ENCODE measurements at regions not wholly inside any gene's neighbourhood (a gene's known extent, or its start where the extent isn't known, plus 50 kb on each side); places are given as distances from the start of the nearest gene placed in this dataset.

DNA sequence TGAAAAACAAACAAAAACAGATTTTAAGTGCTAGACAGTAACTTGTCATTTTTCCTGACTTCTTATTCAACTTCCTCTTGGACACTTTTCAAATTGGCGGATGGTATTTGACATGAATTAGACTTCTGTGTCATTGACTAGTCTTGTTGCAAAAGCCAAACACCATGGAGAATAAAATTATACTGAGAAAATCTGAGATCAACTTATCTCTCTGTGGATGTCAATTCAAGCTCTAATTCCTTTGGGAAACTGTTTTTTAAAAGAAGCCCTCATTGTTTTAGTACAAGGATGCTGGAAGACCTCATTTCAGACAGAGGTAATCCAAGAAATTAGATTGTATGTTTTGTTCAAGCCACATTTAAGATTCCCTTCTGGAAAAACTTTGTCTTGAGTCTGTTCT is 831.0 kb downstream of the SEMA5A start:
- ATAC-seq, result no peak
- POLR2A ChIA-PET, result interaction anchor here (0.6 kb wide), 1 partner anchor 224 kb away, joined by 4 read pairs; no protein-coding TSS in a partner anchor
- CTCF ChIA-PET, result no interaction called here
- no peaks in the 10 kb centered on the region for H3K4me1 Mint-ChIP-seq
- peaks cover 9% of the 10 kb centered on the region for H3K9me3 Mint-ChIP-seq
- no peaks in the 10 kb centered on the region for H3K27me3 Mint-ChIP-seq (ENCODE audit: low read depth)
- H3K27ac Mint-ChIP-seq, result no peak overlapping the region
- no peak for DNase-seq (ENCODE audit: low spot score)
- no peak for TF ChIP-seq ZNF219 (CRISPR knock-in tag; IDR thresholded peaks at IDR 0.05; ENCODE audit: borderline replicate concordance)
- TF ChIP-seq, protein P1, sequence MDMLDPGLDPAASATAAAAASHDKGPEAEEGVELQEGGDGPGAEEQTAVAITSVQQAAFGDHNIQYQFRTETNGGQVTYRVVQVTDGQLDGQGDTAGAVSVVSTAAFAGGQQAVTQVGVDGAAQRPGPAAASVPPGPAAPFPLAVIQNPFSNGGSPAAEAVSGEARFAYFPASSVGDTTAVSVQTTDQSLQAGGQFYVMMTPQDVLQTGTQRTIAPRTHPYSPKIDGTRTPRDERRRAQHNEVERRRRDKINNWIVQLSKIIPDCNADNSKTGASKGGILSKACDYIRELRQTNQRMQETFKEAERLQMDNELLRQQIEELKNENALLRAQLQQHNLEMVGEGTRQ (CRISPR knock-in tag; IDR thresholded peaks at IDR 0.05), result no peak
- TF ChIP-seq ZNF416 (CRISPR knock-in tag; IDR thresholded peaks at IDR 0.05), result no peak
- TF ChIP-seq, protein P2, sequence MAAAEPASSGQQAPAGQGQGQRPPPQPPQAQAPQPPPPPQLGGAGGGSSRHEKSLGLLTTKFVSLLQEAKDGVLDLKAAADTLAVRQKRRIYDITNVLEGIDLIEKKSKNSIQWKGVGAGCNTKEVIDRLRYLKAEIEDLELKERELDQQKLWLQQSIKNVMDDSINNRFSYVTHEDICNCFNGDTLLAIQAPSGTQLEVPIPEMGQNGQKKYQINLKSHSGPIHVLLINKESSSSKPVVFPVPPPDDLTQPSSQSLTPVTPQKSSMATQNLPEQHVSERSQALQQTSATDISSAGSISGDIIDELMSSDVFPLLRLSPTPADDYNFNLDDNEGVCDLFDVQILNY (CRISPR knock-in tag; IDR thresholded peaks at IDR 0.05), result no peak
- TF ChIP-seq, protein P3, sequence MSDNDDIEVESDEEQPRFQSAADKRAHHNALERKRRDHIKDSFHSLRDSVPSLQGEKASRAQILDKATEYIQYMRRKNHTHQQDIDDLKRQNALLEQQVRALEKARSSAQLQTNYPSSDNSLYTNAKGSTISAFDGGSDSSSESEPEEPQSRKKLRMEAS (CRISPR knock-in tag; IDR thresholded peaks at IDR 0.05), result no peak
- TF ChIP-seq CBFB (CRISPR knock-in tag; IDR thresholded peaks at IDR 0.05; ENCODE audit: low read depth), result no peak
- TF ChIP-seq, protein P4, sequence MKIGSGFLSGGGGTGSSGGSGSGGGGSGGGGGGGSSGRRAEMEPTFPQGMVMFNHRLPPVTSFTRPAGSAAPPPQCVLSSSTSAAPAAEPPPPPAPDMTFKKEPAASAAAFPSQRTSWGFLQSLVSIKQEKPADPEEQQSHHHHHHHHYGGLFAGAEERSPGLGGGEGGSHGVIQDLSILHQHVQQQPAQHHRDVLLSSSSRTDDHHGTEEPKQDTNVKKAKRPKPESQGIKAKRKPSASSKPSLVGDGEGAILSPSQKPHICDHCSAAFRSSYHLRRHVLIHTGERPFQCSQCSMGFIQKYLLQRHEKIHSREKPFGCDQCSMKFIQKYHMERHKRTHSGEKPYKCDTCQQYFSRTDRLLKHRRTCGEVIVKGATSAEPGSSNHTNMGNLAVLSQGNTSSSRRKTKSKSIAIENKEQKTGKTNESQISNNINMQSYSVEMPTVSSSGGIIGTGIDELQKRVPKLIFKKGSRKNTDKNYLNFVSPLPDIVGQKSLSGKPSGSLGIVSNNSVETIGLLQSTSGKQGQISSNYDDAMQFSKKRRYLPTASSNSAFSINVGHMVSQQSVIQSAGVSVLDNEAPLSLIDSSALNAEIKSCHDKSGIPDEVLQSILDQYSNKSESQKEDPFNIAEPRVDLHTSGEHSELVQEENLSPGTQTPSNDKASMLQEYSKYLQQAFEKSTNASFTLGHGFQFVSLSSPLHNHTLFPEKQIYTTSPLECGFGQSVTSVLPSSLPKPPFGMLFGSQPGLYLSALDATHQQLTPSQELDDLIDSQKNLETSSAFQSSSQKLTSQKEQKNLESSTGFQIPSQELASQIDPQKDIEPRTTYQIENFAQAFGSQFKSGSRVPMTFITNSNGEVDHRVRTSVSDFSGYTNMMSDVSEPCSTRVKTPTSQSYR (CRISPR knock-in tag; IDR thresholded peaks at IDR 0.05), result no peak
- H3K4me3 Mint-ChIP-seq, result no peak overlapping the region
- no peaks in the 10 kb centered on the region for H3K36me3 Mint-ChIP-seq

DNA sequence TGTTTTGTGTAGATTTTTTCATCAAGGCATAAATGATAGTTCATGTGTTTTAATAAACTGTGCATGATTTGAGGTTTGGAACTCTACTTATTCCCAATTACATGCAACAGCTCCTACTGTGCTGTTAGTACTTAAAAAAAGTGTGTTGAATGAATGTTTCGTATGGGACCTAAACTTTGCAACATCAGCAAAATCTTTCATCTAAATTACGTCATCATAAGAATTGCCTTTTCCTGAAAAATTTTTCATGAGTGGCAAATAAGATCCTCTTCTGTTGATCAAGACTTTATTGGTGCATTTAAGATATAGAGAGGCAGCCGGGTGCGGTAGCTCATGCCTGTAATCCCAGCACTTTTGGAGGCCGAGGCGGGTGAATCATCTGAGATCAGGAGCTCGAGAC is 826.1 kb downstream of the SEMA5A start:
- no peaks in the 10 kb centered on the region for H3K27me3 Mint-ChIP-seq (ENCODE audit: low read depth)
- ChIA-PET POLR2A (no interaction called here), CTCF (interaction anchor here (0.7 to 1.5 kb wide), 2 partner anchors 121 to 228 kb away, joined by 3 read pairs; no protein-coding TSS in a partner anchor)
- no peak for DNase-seq (ENCODE audit: low spot score)
- ATAC-seq, result no peak
- 0 out of 2 replicates have a peak, but pooled peaks cover 3% of the 10 kb centered on the region for H3K9me3 Mint-ChIP-seq
- H3K36me3 Mint-ChIP-seq, result no peaks in the 10 kb centered on the region
- no peak overlapping the region for H3K27ac Mint-ChIP-seq
- no peaks in the 10 kb centered on the region for H3K4me1 Mint-ChIP-seq
- TF ChIP-seq ZNF317 (CRISPR knock-in tag; IDR thresholded peaks at IDR 0.05; ENCODE audit: borderline replicate concordance, low read depth), result no peak
- TF ChIP-seq, protein P5, sequence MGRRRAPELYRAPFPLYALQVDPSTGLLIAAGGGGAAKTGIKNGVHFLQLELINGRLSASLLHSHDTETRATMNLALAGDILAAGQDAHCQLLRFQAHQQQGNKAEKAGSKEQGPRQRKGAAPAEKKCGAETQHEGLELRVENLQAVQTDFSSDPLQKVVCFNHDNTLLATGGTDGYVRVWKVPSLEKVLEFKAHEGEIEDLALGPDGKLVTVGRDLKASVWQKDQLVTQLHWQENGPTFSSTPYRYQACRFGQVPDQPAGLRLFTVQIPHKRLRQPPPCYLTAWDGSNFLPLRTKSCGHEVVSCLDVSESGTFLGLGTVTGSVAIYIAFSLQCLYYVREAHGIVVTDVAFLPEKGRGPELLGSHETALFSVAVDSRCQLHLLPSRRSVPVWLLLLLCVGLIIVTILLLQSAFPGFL (CRISPR knock-in tag; IDR thresholded peaks at IDR 0.05; ENCODE audit: borderline replicate concordance), result no peak
- TF ChIP-seq, protein P6, sequence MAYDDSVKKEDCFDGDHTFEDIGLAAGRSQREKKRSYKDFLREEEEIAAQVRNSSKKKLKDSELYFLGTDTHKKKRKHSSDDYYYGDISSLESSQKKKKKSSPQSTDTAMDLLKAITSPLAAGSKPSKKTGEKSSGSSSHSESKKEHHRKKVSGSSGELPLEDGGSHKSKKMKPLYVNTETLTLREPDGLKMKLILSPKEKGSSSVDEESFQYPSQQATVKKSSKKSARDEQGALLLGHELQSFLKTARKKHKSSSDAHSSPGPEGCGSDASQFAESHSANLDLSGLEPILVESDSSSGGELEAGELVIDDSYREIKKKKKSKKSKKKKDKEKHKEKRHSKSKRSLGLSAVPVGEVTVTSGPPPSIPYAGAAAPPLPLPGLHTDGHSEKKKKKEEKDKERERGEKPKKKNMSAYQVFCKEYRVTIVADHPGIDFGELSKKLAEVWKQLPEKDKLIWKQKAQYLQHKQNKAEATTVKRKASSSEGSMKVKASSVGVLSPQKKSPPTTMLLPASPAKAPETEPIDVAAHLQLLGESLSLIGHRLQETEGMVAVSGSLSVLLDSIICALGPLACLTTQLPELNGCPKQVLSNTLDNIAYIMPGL (CRISPR knock-in tag; IDR thresholded peaks at IDR 0.05), result no peak
- TF ChIP-seq, protein P7, sequence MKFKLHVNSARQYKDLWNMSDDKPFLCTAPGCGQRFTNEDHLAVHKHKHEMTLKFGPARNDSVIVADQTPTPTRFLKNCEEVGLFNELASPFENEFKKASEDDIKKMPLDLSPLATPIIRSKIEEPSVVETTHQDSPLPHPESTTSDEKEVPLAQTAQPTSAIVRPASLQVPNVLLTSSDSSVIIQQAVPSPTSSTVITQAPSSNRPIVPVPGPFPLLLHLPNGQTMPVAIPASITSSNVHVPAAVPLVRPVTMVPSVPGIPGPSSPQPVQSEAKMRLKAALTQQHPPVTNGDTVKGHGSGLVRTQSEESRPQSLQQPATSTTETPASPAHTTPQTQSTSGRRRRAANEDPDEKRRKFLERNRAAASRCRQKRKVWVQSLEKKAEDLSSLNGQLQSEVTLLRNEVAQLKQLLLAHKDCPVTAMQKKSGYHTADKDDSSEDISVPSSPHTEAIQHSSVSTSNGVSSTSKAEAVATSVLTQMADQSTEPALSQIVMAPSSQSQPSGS (CRISPR knock-in tag; IDR thresholded peaks at IDR 0.05; ENCODE audit: borderline replicate concordance, low read depth), result no peak
- TF ChIP-seq NFATC4 (CRISPR knock-in tag; IDR thresholded peaks at IDR 0.05), result no peak
- TF ChIP-seq ZNF396 (CRISPR knock-in tag; IDR thresholded peaks at IDR 0.05; ENCODE audit: borderline replicate concordance), result no peak
- TF ChIP-seq, protein P3 (CRISPR knock-in tag; IDR thresholded peaks at IDR 0.05), result no peak
- TF ChIP-seq, protein P8, sequence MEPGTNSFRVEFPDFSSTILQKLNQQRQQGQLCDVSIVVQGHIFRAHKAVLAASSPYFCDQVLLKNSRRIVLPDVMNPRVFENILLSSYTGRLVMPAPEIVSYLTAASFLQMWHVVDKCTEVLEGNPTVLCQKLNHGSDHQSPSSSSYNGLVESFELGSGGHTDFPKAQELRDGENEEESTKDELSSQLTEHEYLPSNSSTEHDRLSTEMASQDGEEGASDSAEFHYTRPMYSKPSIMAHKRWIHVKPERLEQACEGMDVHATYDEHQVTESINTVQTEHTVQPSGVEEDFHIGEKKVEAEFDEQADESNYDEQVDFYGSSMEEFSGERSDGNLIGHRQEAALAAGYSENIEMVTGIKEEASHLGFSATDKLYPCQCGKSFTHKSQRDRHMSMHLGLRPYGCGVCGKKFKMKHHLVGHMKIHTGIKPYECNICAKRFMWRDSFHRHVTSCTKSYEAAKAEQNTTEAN (CRISPR knock-in tag; IDR thresholded peaks at IDR 0.05), result no peak
- no peak overlapping the region for H3K4me3 Mint-ChIP-seq
